ENCODE measurements at regions not wholly inside any gene's neighbourhood (a gene's known extent, or its start where the extent isn't known, plus 50 kb on each side); places are given as distances from the start of the nearest gene placed in this dataset.
"Not testable (repeated sequence)": the region's sequence is repeated elsewhere in the genome, so short reads cannot be mapped to it uniquely, and the experiment has no call there.

DNA sequence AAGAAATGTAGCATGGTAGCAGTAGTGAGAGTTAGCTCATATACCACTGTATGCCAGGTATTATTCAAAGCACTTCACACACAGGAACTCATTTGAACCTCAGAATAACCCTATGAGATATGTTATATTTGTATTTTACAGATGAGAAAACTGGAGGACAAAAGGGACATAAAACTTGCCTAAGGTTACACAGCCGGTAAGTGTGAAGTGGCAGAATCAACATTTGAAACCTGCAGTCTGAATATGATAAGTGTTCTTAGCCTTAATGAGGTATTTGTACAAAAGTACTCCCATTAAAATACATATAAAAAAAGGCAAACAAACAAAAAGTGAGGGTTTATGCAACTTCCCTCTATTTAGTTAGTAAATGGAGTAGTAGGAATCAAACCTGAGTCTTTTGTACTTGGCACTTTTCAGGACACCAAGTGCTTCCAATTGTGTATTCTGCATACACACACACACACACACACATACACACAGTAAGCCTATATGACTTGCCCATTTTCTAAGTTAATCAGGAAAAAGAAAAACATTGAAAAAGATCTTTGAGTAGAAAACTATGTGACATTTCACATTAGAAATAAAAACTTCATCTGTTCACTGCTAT lies 223.9 kb upstream of the FOLH1 start:
- H4K20me1 ChIP-seq (ENCODE audit: insufficient read depth, low read length), result no peaks in the 10 kb centered on the region
- H3K4me1 Mint-ChIP-seq (ENCODE audit: low read depth, unreplicated experiment), result no peaks in the 10 kb centered on the region
- no peaks in the 10 kb centered on the region for H3K27me3 ChIP-seq (ENCODE audit: insufficient read depth, low read length)
- H3K4me2 ChIP-seq (ENCODE audit: low read length), result no peak overlapping the region
- FAIRE-seq, result no peak
- peaks cover 9% of the 10 kb centered on the region for H3K9me3 Mint-ChIP-seq (ENCODE audit: unreplicated experiment)
- no peak overlapping the region for H3K27ac ChIP-seq (ENCODE audit: low read depth, low read length)
- DNase-seq (ENCODE audit: low read depth), result no peak
- no peaks in the 10 kb centered on the region for H3K36me3 ChIP-seq (ENCODE audit: insufficient read depth, low read length)
- H3K9me3 ChIP-seq (ENCODE audit: insufficient read depth, low read depth, low read length), result no peaks in the 10 kb centered on the region
- no peak overlapping the region for H3K4me3 ChIP-seq (ENCODE audit: insufficient read depth, low read depth, low read length)
- no peaks in the 10 kb centered on the region for H3K4me1 ChIP-seq (ENCODE audit: insufficient read depth, low read length)
- H2AFZ ChIP-seq (ENCODE audit: low read depth, low read length), result no peak overlapping the region
- no peak overlapping the region for H3K27ac Mint-ChIP-seq (ENCODE audit: unreplicated experiment)
- no peaks in the 10 kb centered on the region for H3K36me3 Mint-ChIP-seq (ENCODE audit: low read depth, unreplicated experiment)
- no peak overlapping the region for H3K9ac ChIP-seq (ENCODE audit: low read length)
- H3K4me3 Mint-ChIP-seq (ENCODE audit: unreplicated experiment), result no peak overlapping the region
- no peaks in the 10 kb centered on the region for H3K27me3 Mint-ChIP-seq (ENCODE audit: low read depth, unreplicated experiment)
- no peaks in the 10 kb centered on the region for H3K79me2 ChIP-seq (ENCODE audit: insufficient read depth, low read length)
- no peak for TF ChIP-seq EZH2 (IDR thresholded peaks at IDR 0.05; ENCODE audit: insufficient read depth, low read length)
- TF ChIP-seq, protein P1, sequence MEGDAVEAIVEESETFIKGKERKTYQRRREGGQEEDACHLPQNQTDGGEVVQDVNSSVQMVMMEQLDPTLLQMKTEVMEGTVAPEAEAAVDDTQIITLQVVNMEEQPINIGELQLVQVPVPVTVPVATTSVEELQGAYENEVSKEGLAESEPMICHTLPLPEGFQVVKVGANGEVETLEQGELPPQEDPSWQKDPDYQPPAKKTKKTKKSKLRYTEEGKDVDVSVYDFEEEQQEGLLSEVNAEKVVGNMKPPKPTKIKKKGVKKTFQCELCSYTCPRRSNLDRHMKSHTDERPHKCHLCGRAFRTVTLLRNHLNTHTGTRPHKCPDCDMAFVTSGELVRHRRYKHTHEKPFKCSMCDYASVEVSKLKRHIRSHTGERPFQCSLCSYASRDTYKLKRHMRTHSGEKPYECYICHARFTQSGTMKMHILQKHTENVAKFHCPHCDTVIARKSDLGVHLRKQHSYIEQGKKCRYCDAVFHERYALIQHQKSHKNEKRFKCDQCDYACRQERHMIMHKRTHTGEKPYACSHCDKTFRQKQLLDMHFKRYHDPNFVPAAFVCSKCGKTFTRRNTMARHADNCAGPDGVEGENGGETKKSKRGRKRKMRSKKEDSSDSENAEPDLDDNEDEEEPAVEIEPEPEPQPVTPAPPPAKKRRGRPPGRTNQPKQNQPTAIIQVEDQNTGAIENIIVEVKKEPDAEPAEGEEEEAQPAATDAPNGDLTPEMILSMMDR (IDR thresholded peaks at IDR 0.05; ENCODE audit: insufficient read depth, low read depth, low read length), result no peak

DNA sequence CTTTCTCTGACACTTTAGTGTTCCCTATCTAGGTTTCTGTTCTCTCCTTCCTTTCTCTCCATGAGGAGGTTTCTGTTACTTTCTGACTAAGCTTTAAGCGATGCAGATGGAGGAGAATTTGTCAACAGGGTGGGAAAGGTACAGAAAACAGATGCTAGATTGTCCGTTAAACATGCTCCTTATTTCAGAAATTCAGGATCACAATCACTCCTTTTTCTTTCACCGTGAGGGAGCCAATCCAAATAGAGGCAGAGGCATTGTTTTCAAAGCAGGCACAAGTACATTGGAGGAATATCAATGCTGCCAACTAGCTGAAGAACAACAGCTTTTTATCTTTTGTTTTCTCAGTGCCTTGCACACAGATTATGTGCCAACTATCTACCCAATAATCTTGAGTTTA lies 215.7 kb upstream of the FOLH1 start:
- Mint-ChIP-seq H3K4me1 (ENCODE audit: low read depth, unreplicated experiment) (no peaks in the 10 kb centered on the region), H3K36me3 (ENCODE audit: low read depth, unreplicated experiment) (no peaks in the 10 kb centered on the region), H3K4me3 (ENCODE audit: unreplicated experiment) (no peak overlapping the region), H3K27me3 (ENCODE audit: low read depth, unreplicated experiment) (no peaks in the 10 kb centered on the region), H3K27ac (ENCODE audit: unreplicated experiment) (no peak overlapping the region), H3K9me3 (ENCODE audit: unreplicated experiment) (peaks cover 9% of the 10 kb centered on the region)
- DNase-seq (ENCODE audit: low read depth) (no peak), FAIRE-seq (no peak)
- no peak overlapping the region for H2AFZ ChIP-seq (ENCODE audit: low read depth, low read length)
- H3K27ac ChIP-seq (ENCODE audit: low read depth, low read length), result no peak overlapping the region
- no peaks in the 10 kb centered on the region for H4K20me1 ChIP-seq (ENCODE audit: insufficient read depth, low read length)
- H3K36me3 ChIP-seq (ENCODE audit: insufficient read depth, low read length), result no peaks in the 10 kb centered on the region
- H3K9me3 ChIP-seq (ENCODE audit: insufficient read depth, low read depth, low read length), result no peaks in the 10 kb centered on the region
- TF ChIP-seq, protein P1 (IDR thresholded peaks at IDR 0.05; ENCODE audit: insufficient read depth, low read depth, low read length), result no peak
- TF ChIP-seq EZH2 (IDR thresholded peaks at IDR 0.05; ENCODE audit: insufficient read depth, low read length), result no peak
- no peak overlapping the region for H3K4me2 ChIP-seq (ENCODE audit: low read length)
- H3K79me2 ChIP-seq (ENCODE audit: insufficient read depth, low read length), result no peaks in the 10 kb centered on the region
- no peak overlapping the region for H3K9ac ChIP-seq (ENCODE audit: low read length)
- no peaks in the 10 kb centered on the region for H3K4me1 ChIP-seq (ENCODE audit: insufficient read depth, low read length)
- H3K27me3 ChIP-seq (ENCODE audit: insufficient read depth, low read length), result no peaks in the 10 kb centered on the region
- H3K4me3 ChIP-seq (ENCODE audit: insufficient read depth, low read depth, low read length), result no peak overlapping the region

DNA sequence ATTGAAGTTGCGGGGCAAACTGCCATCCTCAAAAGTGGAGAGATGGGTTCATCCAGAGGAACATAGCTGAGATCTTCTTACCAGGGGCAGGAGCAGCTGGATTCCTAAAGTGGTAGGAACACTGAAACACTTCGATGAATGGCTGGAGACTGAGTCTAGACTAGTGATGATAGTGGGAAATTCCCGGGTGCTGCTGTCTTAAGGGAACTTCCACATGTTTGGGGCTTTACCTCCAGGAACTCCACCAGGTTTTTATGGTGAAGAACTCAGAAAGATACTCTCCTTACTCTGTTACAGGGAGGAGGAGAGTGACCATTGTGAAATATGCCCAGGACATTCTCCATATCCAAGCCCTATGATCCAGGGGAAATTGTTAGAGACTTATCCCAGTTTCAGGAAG lies 210.5 kb upstream of the FOLH1 start:
- not testable (repeated sequence) for H3K9me3 Mint-ChIP-seq (ENCODE audit: unreplicated experiment); FAIRE-seq; H3K27me3 Mint-ChIP-seq (ENCODE audit: low read depth, unreplicated experiment); H3K79me2 ChIP-seq (ENCODE audit: insufficient read depth, low read length); H3K27me3 ChIP-seq (ENCODE audit: insufficient read depth, low read length); H3K4me2 ChIP-seq (ENCODE audit: low read length); H2AFZ ChIP-seq (ENCODE audit: low read depth, low read length); H3K9me3 ChIP-seq (ENCODE audit: insufficient read depth, low read depth, low read length); H3K36me3 ChIP-seq (ENCODE audit: insufficient read depth, low read length); H3K27ac Mint-ChIP-seq (ENCODE audit: unreplicated experiment); H3K4me1 ChIP-seq (ENCODE audit: insufficient read depth, low read length); H3K4me3 Mint-ChIP-seq (ENCODE audit: unreplicated experiment); H3K4me3 ChIP-seq (ENCODE audit: insufficient read depth, low read depth, low read length); H3K9ac ChIP-seq (ENCODE audit: low read length); H4K20me1 ChIP-seq (ENCODE audit: insufficient read depth, low read length); DNase-seq (ENCODE audit: low read depth); H3K4me1 Mint-ChIP-seq (ENCODE audit: low read depth, unreplicated experiment); H3K27ac ChIP-seq (ENCODE audit: low read depth, low read length); H3K36me3 Mint-ChIP-seq (ENCODE audit: low read depth, unreplicated experiment)
